ENCODE measurements at regions not wholly inside any gene's neighbourhood (a gene's known extent, or its start where the extent isn't known, plus 50 kb on each side); places are given as distances from the start of the nearest gene placed in this dataset.

GRCh38 chr1:31510304-31510703 lies 66.0 kb upstream of the TINAGL1 start:
- TF ChIP-seq, protein P1, sequence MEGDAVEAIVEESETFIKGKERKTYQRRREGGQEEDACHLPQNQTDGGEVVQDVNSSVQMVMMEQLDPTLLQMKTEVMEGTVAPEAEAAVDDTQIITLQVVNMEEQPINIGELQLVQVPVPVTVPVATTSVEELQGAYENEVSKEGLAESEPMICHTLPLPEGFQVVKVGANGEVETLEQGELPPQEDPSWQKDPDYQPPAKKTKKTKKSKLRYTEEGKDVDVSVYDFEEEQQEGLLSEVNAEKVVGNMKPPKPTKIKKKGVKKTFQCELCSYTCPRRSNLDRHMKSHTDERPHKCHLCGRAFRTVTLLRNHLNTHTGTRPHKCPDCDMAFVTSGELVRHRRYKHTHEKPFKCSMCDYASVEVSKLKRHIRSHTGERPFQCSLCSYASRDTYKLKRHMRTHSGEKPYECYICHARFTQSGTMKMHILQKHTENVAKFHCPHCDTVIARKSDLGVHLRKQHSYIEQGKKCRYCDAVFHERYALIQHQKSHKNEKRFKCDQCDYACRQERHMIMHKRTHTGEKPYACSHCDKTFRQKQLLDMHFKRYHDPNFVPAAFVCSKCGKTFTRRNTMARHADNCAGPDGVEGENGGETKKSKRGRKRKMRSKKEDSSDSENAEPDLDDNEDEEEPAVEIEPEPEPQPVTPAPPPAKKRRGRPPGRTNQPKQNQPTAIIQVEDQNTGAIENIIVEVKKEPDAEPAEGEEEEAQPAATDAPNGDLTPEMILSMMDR (IDR thresholded peaks at IDR 0.05; ENCODE audit: unreplicated experiment in 3 of 3) = no peak
- no peak overlapping the region for H3K4me3 Mint-ChIP-seq
- H3K4me1 Mint-ChIP-seq = peaks cover 6% of the 10 kb centered on the region
- no peaks in the 10 kb centered on the region for H3K36me3 Mint-ChIP-seq (ENCODE audit: low read depth)
- no peaks in the 10 kb centered on the region for H3K9me3 Mint-ChIP-seq
- no peak overlapping the region for H3K27ac Mint-ChIP-seq
- H3K27me3 Mint-ChIP-seq (ENCODE audit: low read depth) = peaks cover 48% of the 10 kb centered on the region

- no peaks in the 10 kb centered on the region for H3K9me3 Mint-ChIP-seq
- H3K27ac Mint-ChIP-seq = peak overlapping the region in 1 of 3 experiments; percentile 9
- H3K4me1 Mint-ChIP-seq = peaks cover 9% of the 10 kb centered on the region
- TF ChIP-seq, protein P1 (IDR thresholded peaks at IDR 0.05; ENCODE audit: unreplicated experiment in 3 of 3) = no peak
- H3K4me3 Mint-ChIP-seq = no peak overlapping the region
- H3K27me3 Mint-ChIP-seq (ENCODE audit: low read depth) = peaks cover 40% of the 10 kb centered on the region
- H3K36me3 Mint-ChIP-seq (ENCODE audit: low read depth) = no peaks in the 10 kb centered on the region
These were observed 65.2 kb upstream of the TINAGL1 start for GRCh38 chr1:31510853-31511789.

- peaks cover 9% of the 10 kb centered on the region for H3K4me1 Mint-ChIP-seq
- H3K4me3 Mint-ChIP-seq = no peak overlapping the region
- TF ChIP-seq, protein P1 (IDR thresholded peaks at IDR 0.05; ENCODE audit: unreplicated experiment in 3 of 3) = no peak
- H3K36me3 Mint-ChIP-seq (ENCODE audit: low read depth) = no peaks in the 10 kb centered on the region
- H3K9me3 Mint-ChIP-seq = no peaks in the 10 kb centered on the region
- peaks cover 34% of the 10 kb centered on the region for H3K27me3 Mint-ChIP-seq (ENCODE audit: low read depth)
- H3K27ac Mint-ChIP-seq = no peak overlapping the region
These were observed 64.3 kb upstream of the TINAGL1 start for GRCh38 chr1:31511848-31512615.

DNA sequence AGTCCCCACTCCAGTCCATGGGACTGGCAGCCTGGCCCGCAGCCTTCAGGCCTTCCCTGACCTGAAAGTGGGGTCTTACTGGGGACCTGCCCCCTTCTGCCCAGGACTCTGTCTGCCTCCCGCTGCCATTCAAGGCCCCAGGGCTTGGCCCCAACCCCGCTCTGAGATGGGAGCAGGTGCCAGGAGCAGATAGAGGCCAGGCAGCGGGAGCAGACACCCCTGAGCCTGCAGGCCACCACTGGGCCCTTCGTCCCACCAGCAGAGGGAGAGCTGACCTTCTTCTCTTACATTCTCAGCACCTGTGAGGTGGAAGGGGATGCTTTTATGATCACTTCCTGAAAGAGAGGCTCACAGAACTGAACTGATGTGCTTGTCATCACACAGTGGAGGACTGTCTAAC lies 62.2 kb upstream of the TINAGL1 start:
- peaks cover 35% of the 10 kb centered on the region for H3K27me3 Mint-ChIP-seq (ENCODE audit: low read depth)
- H3K36me3 Mint-ChIP-seq (ENCODE audit: low read depth) = no peaks in the 10 kb centered on the region
- H3K9me3 Mint-ChIP-seq = no peaks in the 10 kb centered on the region
- no peak overlapping the region for H3K27ac Mint-ChIP-seq
- peaks cover 9% of the 10 kb centered on the region for H3K4me1 Mint-ChIP-seq
- no peak overlapping the region for H3K4me3 Mint-ChIP-seq
- TF ChIP-seq, protein P1 (IDR thresholded peaks at IDR 0.05; ENCODE audit: unreplicated experiment in 3 of 3) = no peak

DNA sequence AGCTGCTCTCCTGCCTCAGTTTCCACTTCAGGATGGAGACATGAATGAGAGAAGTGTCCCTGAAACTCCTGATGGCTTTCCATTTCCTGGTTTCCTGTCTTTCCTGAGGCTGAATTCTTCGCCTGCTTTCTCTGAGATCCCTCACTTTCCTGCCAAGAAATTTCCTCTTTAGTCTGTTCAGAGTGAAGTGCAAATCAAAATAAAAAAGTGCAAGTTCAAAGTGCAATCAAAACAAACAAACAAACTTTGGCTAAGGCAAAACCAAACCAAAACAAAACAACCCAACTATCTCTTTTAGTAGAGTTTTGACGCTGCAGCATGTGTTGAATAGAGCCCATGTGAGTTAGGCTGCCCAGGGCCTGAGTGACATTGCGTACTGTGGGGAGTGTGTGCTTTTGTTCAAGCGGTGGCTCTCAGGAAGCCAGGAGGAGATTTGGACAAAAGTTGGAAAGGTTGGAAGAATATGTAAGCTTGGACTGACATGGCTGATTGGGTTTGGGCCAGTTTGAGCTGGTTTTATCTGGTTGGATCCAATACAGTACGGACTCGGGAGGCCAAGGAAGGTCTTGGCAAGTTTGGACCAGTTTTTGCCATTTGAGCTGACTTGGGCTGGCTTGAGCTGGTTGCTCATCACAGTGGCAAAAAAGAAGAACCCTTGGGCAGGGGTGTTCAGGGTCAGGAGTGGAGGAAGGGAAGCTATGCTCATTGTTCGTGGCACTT lies 61.1 kb upstream of the TINAGL1 start:
- H3K9me3 Mint-ChIP-seq = no peaks in the 10 kb centered on the region

More for the DNA sequence above, 61.1 kb upstream of the TINAGL1 start:
- H3K36me3 Mint-ChIP-seq (ENCODE audit: low read depth) = no peaks in the 10 kb centered on the region
- peak overlapping the region in 1 of 3 experiments; percentile 26 for H3K27ac Mint-ChIP-seq
- peaks cover 30% of the 10 kb centered on the region for H3K27me3 Mint-ChIP-seq (ENCODE audit: low read depth)
- no peak overlapping the region for H3K4me3 Mint-ChIP-seq
- H3K4me1 Mint-ChIP-seq = peaks cover 9% of the 10 kb centered on the region
- TF ChIP-seq, protein P1 (IDR thresholded peaks at IDR 0.05; ENCODE audit: unreplicated experiment in 3 of 3) = no peak

Measured in nephron (organoid).